Glutamatergic neuron (in vitro differentiated cells): ENCODE measurements at regions not wholly inside any gene's neighbourhood (a gene's known extent, or its start where the extent isn't known, plus 50 kb on each side); places are given as distances from the start of the nearest gene placed in this dataset.

ENCODE experiments used
- DNase-seq: peaks from one replicate; pipeline ENCODE4 v3.0.0; 2022
- H3K27ac Mint-ChIP-seq: one replicate; pipeline ENCODE4 v1.8.0; 2020; ENCODE audit warnings: mild to moderate bottlenecking, mixed read lengths, inconsistent platforms; ENCODE audit not compliant: unreplicated experiment
- H3K27me3 Mint-ChIP-seq: one replicate; pipeline ENCODE4 v1.8.0; 2020; ENCODE audit warnings: mild to moderate bottlenecking, moderate library complexity, mixed read lengths, inconsistent platforms; ENCODE audit not compliant: unreplicated experiment
- H3K36me3 Mint-ChIP-seq: one replicate; pipeline ENCODE4 v1.8.0; 2020; ENCODE audit warnings: mild to moderate bottlenecking, mixed read lengths, inconsistent platforms; ENCODE audit not compliant: unreplicated experiment
- H3K4me1 Mint-ChIP-seq: one replicate; pipeline ENCODE4 v1.8.0; 2020; ENCODE audit warnings: mild to moderate bottlenecking, low read depth, mixed read lengths, inconsistent platforms; ENCODE audit not compliant: unreplicated experiment
- H3K4me3 Mint-ChIP-seq: one replicate; pipeline ENCODE4 v1.8.0; 2020; ENCODE audit warnings: mild to moderate bottlenecking, mixed read lengths, inconsistent platforms; ENCODE audit not compliant: unreplicated experiment
- H3K9me3 Mint-ChIP-seq: one replicate; pipeline ENCODE4 v1.8.0; 2020; ENCODE audit warnings: mild to moderate bottlenecking, moderate library complexity, mixed read lengths, inconsistent platforms; ENCODE audit not compliant: unreplicated experiment
- TF ChIP-seq, protein P1 (sequence below): fragments of 200-600 bp; sonication (generic); IDR thresholded peaks from one replicate; pipeline ENCODE4 v1.5.0; 2021; ENCODE audit not compliant: partially characterized antibody, unreplicated experiment

DNA sequence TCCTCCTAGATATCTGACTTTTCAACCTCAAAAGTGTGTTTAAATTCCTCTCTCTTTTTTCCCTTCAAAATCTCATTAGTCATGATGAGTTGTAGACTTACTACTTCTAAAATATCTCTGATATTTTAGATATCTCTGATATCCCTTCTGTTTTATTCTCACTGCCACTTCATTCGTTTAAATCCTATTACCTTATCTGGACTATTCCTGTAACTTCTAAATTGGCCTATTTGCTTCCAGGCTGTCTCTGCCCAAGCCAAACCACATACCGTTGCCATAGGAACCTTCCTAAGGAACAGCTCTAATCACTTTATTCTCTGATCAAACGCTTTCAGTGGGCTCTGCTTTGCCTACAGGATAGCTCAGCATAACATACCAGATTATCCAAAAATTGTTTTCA lies 333.1 kb upstream of the CHRM3 start:
- Mint-ChIP-seq H3K36me3 (no peaks in the 10 kb centered on the region), H3K4me1 (no peaks in the 10 kb centered on the region), H3K27me3 (peaks cover 2% of the 10 kb centered on the region), H3K27ac (no peak overlapping the region), H3K4me3 (no peak overlapping the region), H3K9me3 (no peaks in the 10 kb centered on the region)
- TF ChIP-seq, protein P1, sequence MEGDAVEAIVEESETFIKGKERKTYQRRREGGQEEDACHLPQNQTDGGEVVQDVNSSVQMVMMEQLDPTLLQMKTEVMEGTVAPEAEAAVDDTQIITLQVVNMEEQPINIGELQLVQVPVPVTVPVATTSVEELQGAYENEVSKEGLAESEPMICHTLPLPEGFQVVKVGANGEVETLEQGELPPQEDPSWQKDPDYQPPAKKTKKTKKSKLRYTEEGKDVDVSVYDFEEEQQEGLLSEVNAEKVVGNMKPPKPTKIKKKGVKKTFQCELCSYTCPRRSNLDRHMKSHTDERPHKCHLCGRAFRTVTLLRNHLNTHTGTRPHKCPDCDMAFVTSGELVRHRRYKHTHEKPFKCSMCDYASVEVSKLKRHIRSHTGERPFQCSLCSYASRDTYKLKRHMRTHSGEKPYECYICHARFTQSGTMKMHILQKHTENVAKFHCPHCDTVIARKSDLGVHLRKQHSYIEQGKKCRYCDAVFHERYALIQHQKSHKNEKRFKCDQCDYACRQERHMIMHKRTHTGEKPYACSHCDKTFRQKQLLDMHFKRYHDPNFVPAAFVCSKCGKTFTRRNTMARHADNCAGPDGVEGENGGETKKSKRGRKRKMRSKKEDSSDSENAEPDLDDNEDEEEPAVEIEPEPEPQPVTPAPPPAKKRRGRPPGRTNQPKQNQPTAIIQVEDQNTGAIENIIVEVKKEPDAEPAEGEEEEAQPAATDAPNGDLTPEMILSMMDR = no peak
- DNase-seq = no peak

DNA sequence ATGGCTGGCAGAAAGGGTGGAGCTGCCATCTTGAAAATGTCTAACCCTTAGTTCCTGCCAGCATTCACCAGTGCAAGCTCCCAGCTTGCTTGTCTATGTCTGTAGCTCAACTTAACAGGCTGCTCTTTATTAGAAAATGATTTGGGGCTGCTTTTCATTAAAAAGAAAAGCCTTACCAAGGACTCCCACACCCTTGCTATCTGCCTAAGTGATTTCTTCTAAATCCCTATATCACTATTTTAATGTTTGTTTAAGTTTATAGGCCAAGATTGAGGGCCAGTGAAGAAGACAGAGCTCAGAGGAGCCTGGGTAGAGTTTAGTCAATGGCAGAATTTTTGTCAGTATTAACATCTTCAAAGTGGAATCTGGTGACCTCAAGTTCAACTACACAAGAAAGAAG lies 336.8 kb upstream of the CHRM3 start:
- peaks cover 2% of the 10 kb centered on the region for H3K4me1 Mint-ChIP-seq
- no peak overlapping the region for H3K27ac Mint-ChIP-seq
- TF ChIP-seq, protein P1 = no peak
- DNase-seq = no peak
- H3K4me3 Mint-ChIP-seq = no peak overlapping the region
- H3K36me3 Mint-ChIP-seq = no peaks in the 10 kb centered on the region
- H3K9me3 Mint-ChIP-seq = no peaks in the 10 kb centered on the region
- no peaks in the 10 kb centered on the region for H3K27me3 Mint-ChIP-seq

DNA sequence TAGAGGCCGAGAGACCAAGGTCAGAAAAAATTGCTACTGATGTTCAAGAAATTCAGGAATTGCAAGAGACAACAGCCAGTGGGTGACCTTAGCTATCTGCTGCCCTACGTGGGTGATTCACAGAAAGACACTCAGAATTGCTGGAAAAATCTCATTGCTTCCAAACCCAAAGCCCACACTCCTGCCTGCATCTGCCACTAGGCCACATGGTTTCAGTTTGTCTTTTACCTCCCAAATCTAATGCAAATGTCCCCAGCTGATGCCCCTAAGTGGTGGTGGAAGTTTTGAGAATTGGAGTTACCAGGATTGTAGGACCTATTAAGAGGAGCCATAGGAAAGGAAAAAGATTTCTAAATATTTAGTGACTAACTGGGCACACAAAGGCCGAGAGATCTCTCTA lies 341.5 kb upstream of the CHRM3 start:
- Mint-ChIP-seq H3K9me3 (no peaks in the 10 kb centered on the region), H3K27ac (no peak overlapping the region), H3K4me3 (no peak overlapping the region), H3K4me1 (peaks cover 2% of the 10 kb centered on the region), H3K36me3 (no peaks in the 10 kb centered on the region), H3K27me3 (no peaks in the 10 kb centered on the region)
- DNase-seq = no peak
- TF ChIP-seq, protein P1 = no peak

DNA sequence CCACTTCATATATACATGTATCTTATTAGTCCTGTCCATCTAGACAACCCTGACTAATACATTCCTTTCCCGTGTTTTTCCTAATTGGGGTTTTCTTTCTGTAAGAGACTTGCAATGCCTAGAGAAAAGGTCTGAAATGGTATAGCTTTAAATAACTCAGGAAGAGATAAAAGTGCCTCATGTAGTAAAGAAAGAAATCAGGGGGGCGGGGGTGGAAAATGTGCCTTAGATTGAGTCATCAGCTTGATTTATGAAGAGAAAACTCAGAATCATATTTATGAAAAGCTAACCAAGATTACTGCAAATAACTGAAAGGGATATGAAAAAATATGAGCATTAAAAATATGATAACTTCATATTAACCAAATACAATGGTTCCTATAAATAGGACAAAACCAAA lies 345.8 kb upstream of the CHRM3 start:
- H3K36me3 Mint-ChIP-seq = no peaks in the 10 kb centered on the region
- peaks cover 2% of the 10 kb centered on the region for H3K4me1 Mint-ChIP-seq
- no peaks in the 10 kb centered on the region for H3K27me3 Mint-ChIP-seq
- DNase-seq = no peak
- TF ChIP-seq, protein P1 = no peak
- no peak overlapping the region for H3K4me3 Mint-ChIP-seq
- H3K9me3 Mint-ChIP-seq = no peaks in the 10 kb centered on the region
- no peak overlapping the region for H3K27ac Mint-ChIP-seq

DNA sequence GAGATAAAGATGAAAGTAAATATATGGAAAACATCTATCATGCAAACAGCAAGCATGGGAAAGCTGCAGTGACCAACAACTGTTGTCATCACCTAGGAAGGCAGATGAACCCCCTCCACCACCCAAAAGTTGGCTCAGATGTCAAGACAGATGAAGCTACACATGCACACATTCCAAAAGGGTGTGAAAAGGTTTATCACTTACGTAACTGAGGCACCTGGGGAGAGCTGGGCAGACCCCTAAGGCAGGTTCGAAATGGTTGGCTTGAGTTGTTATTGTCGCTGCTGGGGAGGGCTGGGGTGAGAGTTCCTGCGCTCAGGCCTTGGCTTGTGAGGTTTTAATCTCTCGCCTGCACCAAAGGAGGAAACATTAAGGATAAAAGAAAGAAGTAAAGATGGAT lies 355.1 kb upstream of the CHRM3 start:
- Mint-ChIP-seq H3K9me3 (no peaks in the 10 kb centered on the region), H3K27ac (no peak overlapping the region), H3K36me3 (no peaks in the 10 kb centered on the region), H3K4me3 (no peak overlapping the region), H3K4me1 (no peaks in the 10 kb centered on the region), H3K27me3 (no peaks in the 10 kb centered on the region)
- TF ChIP-seq, protein P1 = no peak
- DNase-seq = no peak
